B cell (primary cell): ENCODE measurements at regions not wholly inside any gene's neighbourhood (a gene's known extent, or its start where the extent isn't known, plus 50 kb on each side); places are given as distances from the start of the nearest gene placed in this dataset.

Source experiments
- ATAC-seq: fragments of 200-7000 bp; cut with Tn5 transposase; one replicate; pipeline ENCODE4 v1.10.0; 2021; ENCODE audit warnings: low read depth, mild to moderate bottlenecking, moderate number of reproducible peaks, moderate library complexity
- CTCF ChIA-PET: fragments of 350-600 bp; sonication (Branson Sonifier 250); formaldehyde crosslinking; loops from one replicate; lab custom pipeline; 2021; ENCODE audit warnings: antibody characterized with exemption, inconsistent platforms; lab: Charles Lee
- POLR2A ChIA-PET: fragments of 350-600 bp; sonication (Branson Sonifier 250); formaldehyde crosslinking; loops from one replicate; lab custom pipeline; 2021; ENCODE audit warnings: antibody characterized with exemption; lab: Charles Lee
- DNase-seq: peaks from one replicate; pipeline ENCODE4 v3.0.0; 2013
- H2AFZ ChIP-seq: 2 replicates; pipeline ENCODE4 v1.6.1; 2012; ENCODE audit warnings: mild to moderate bottlenecking, low read depth, low read length; ENCODE audit not compliant: insufficient read depth, poor library complexity, severe bottlenecking
- H3K27ac ChIP-seq, 2 donors: 1 replicate in 1 of 2; 2 replicates in 1 of 2; pipeline ENCODE4 v1.5.1; 2012 to 2013; ENCODE audit warnings: low read length in 2 of 2, mild to moderate bottlenecking in 2 of 2, moderate library complexity in 1 of 2
- H3K27me3 ChIP-seq, 4 experiments: fragments of 200-600 bp in 1 of 4; sonication (generic) in 1 of 4; replicated peaks in 1 of 4; 1 replicate in 2 of 4; 2 replicates in 2 of 4; pipeline versions ENCODE4 v1.6.1 to v1.7.0; 2013 to 2016; ENCODE audit warnings: low read length in 3 of 4, mild to moderate bottlenecking in 2 of 4, mixed read lengths in 1 of 4, moderate library complexity in 1 of 4; ENCODE audit not compliant: insufficient read depth in 4 of 4, control insufficient read depth in 3 of 4; ENCODE audit errors: control extremely low read depth in 1 of 4
- H3K36me3 ChIP-seq, 2 experiments: replicated peaks in 1 of 2; 1 replicate in 1 of 2; 2 replicates in 1 of 2; pipeline versions ENCODE4 v1.6.1 to v1.7.1; 2013; ENCODE audit warnings: low read length in 1 of 2; ENCODE audit not compliant: insufficient read depth in 2 of 2, control insufficient read depth in 1 of 2; ENCODE audit errors: control extremely low read depth in 1 of 2, extremely low read depth in 1 of 2
- H3K4me1 ChIP-seq, 2 donors: fragments of 200-600 bp in 1 of 2; sonication (generic) in 1 of 2; 1 replicate in 1 of 2; 2 replicates in 1 of 2; pipeline versions ENCODE4 v1.5.1 to v1.6.1; 2013 to 2017; ENCODE audit warnings: low read length in 2 of 2; ENCODE audit not compliant: control insufficient read depth in 2 of 2, insufficient read depth in 2 of 2
- H3K4me2 ChIP-seq: replicated peaks from 2 replicates; pipeline ENCODE3; 2012; ENCODE audit warnings: mild to moderate bottlenecking, low read depth, low read length; ENCODE audit not compliant: poor library complexity, severe bottlenecking
- H3K4me3 ChIP-seq, 5 experiments: fragments of 200-600 bp in 1 of 5; sonication (generic) in 1 of 5; 1 replicate in 3 of 5; 2 replicates in 2 of 5; pipeline versions ENCODE4 v1.5.1 to v1.7.0; 2011 to 2016; ENCODE audit warnings: low read length in 4 of 5, mild to moderate bottlenecking in 4 of 5, low read depth in 2 of 5, control low read depth in 1 of 5, moderate library complexity in 1 of 5; ENCODE audit not compliant: insufficient read depth in 1 of 5; ENCODE audit errors: control extremely low read depth in 1 of 5, extremely low read depth in 1 of 5
- H3K79me2 ChIP-seq: fragments of 200-600 bp; sonication (generic); one replicate; pipeline ENCODE4 v1.6.0; 2016; ENCODE audit warnings: low read length; ENCODE audit not compliant: control insufficient read depth, insufficient read depth
- H3K9ac ChIP-seq: fragments of 200-600 bp; sonication (generic); 2 replicates; pipeline ENCODE4 v1.6.1; 2017; ENCODE audit warnings: mild to moderate bottlenecking, low read length, moderate library complexity
- H3K9me3 ChIP-seq, 3 donors: one replicate each; pipeline versions ENCODE4 v1.6.1 to v1.7.1; 2013; ENCODE audit warnings: low read length in 2 of 3; ENCODE audit not compliant: control insufficient read depth in 2 of 3, insufficient read depth in 1 of 3; ENCODE audit errors: control extremely low read depth in 1 of 3
- H4K20me1 ChIP-seq: 2 replicates; pipeline ENCODE4 v1.6.0; 2012; ENCODE audit warnings: mild to moderate bottlenecking, low read length; ENCODE audit not compliant: insufficient read depth, control insufficient read depth, poor library complexity, severe bottlenecking
- H3K27ac Mint-ChIP-seq: one replicate; pipeline ENCODE4 v1.8.0; 2021; ENCODE audit warnings: mixed read lengths
- H3K27me3 Mint-ChIP-seq: one replicate; pipeline ENCODE4 v1.8.0; 2021; ENCODE audit warnings: mixed read lengths
- H3K4me1 Mint-ChIP-seq: one replicate; pipeline ENCODE4 v1.8.0; 2021; ENCODE audit warnings: mixed read lengths
- H3K4me3 Mint-ChIP-seq: one replicate; pipeline ENCODE4 v1.8.0; 2021; ENCODE audit warnings: mixed read lengths
- H3K9me3 Mint-ChIP-seq: one replicate; pipeline ENCODE4 v1.8.0; 2022; ENCODE audit warnings: mixed read lengths; ENCODE audit not compliant: insufficient read depth
- EZH2 ChIP-seq: IDR thresholded peaks from 2 replicates; pipeline ENCODE4 v1.6.1; 2012; ENCODE audit warnings: borderline replicate concordance, low read depth, mild to moderate bottlenecking, moderate library complexity, low read length; ENCODE audit not compliant: insufficient read depth, poor library complexity, severe bottlenecking
- WGBS: methylation state at CpG from one replicate; pipeline ENCODE4 v1.1.5; 2013; ENCODE audit warnings: missing lambda C conversion rate; ENCODE audit not compliant: insufficient coverage; 5-methylcytosine and 5-hydroxymethylcytosine counted together
- intact Hi-C: fragments of 100-400 bp; cut with micrococcal nuclease; formaldehyde crosslinking; loops from one replicate; pipeline ENCODE4 v1.10.0; 2022
- TF ChIP-seq, protein P1 (sequence below): fragments of 200-600 bp; IDR thresholded peaks from one replicate; pipeline ENCODE4 v1.8.0; 2022; ENCODE audit warnings: antibody characterized with exemption, mild to moderate bottlenecking

DNA sequence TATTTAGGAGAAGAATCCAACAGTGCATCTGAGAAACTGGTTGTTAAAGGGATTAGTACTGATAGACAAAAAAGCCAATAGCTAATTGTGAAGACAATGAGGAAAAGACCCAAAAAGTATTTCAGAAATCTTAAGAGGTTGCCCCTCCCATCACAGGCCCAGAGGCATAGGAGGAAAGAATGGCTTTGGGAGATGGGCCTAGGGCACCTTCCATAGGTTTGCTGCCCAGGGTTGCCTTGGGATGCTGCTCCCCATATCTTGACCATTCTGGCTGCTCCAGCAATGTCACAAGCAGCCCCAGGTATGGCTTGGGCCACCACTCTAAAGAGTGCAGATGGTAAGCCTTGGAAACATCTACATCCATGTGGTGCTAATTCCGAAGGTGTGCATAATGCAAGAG is 68.7 kb upstream of the CD5L start:
- ATAC-seq (no peak), DNase-seq (no peak)
- Histone ChIP-seq H3K79me2 (no peaks in the 10 kb centered on the region), H3K36me3 (no peaks in the 10 kb centered on the region), H3K4me3 (no peak overlapping the region), H3K27ac (no peak overlapping the region), H4K20me1 (no peaks in the 10 kb centered on the region), H3K9ac (no peak overlapping the region), H3K4me2 (no peak overlapping the region), H3K27me3 (peaks cover 0 to 3% (median 1%) of the 10 kb centered on the region in 4 experiments), H2AFZ (no peak overlapping the region), H3K9me3 (peaks cover 4 to 12% (median 12%) of the 10 kb centered on the region in 3 donors), H3K4me1 (no peaks in the 10 kb centered on the region)
- Mint-ChIP-seq H3K4me1 (no peaks in the 10 kb centered on the region), H3K4me3 (no peak overlapping the region), H3K27ac (no peak overlapping the region), H3K9me3 (peaks cover 9% of the 10 kb centered on the region), H3K27me3 (peaks cover 9% of the 10 kb centered on the region)
- WGBS = 91% methylated on average over 1 of the region's 1 CpG
- TF ChIP-seq, protein P1, sequence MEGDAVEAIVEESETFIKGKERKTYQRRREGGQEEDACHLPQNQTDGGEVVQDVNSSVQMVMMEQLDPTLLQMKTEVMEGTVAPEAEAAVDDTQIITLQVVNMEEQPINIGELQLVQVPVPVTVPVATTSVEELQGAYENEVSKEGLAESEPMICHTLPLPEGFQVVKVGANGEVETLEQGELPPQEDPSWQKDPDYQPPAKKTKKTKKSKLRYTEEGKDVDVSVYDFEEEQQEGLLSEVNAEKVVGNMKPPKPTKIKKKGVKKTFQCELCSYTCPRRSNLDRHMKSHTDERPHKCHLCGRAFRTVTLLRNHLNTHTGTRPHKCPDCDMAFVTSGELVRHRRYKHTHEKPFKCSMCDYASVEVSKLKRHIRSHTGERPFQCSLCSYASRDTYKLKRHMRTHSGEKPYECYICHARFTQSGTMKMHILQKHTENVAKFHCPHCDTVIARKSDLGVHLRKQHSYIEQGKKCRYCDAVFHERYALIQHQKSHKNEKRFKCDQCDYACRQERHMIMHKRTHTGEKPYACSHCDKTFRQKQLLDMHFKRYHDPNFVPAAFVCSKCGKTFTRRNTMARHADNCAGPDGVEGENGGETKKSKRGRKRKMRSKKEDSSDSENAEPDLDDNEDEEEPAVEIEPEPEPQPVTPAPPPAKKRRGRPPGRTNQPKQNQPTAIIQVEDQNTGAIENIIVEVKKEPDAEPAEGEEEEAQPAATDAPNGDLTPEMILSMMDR = no peak
- no peak for TF ChIP-seq EZH2
- ChIA-PET CTCF (interaction anchor here (1.3 kb wide), 1 partner anchor 215 kb away, joined by 3 read pairs; no protein-coding TSS in a partner anchor), POLR2A (no interaction called here)
- intact Hi-C loops = no loop called here

DNA sequence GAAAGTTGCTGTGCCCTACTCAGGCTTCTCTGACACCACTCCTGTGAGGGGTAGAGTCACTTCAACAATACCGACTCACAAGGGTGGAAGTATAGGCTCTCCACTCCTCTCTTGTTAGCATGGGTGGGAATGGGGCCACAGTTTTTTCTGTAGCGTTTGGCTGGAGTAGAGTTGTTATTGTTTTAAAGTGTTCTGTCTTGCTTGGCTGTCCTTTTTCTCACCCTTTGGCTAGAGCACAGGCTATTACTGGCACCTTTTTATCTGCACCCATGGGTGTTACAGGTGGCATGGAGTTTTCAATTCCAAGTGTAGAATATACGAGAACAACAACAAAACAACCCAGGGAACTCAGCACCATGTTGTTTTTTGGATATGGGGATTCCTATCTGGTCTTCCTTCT is 74.3 kb upstream of the CD5L start:
- Histone ChIP-seq H3K27ac (no peak overlapping the region), H2AFZ (no peak overlapping the region), H3K9ac (no peak overlapping the region), H3K79me2 (no peaks in the 10 kb centered on the region), H3K27me3 (peaks cover 0 to 2% (median under 1%) of the 10 kb centered on the region in 4 experiments), H3K36me3 (no peaks in the 10 kb centered on the region), H3K4me1 (peaks cover 4 to 5% of the 10 kb centered on the region in 2 donors), H4K20me1 (no peaks in the 10 kb centered on the region), H3K9me3 (peaks cover 0 to 5% (median 1%) of the 10 kb centered on the region in 3 donors), H3K4me3 (no peak overlapping the region), H3K4me2 (no peak overlapping the region)
- no peak overlapping the region for H3K27ac Mint-ChIP-seq
- POLR2A ChIA-PET = no interaction called here
- DNase-seq (no peak), ATAC-seq (no peak)
- intact Hi-C loops = no loop called here
- no CpG with 5 or more reads among the region's 3 CpGs for WGBS
- H3K27me3 Mint-ChIP-seq = peaks cover 9% of the 10 kb centered on the region
- no peaks in the 10 kb centered on the region for H3K9me3 Mint-ChIP-seq
- CTCF ChIA-PET = no interaction called here
- peaks cover 4% of the 10 kb centered on the region for H3K4me1 Mint-ChIP-seq
- TF ChIP-seq, protein P1 = no peak
- no peak for TF ChIP-seq EZH2
- no peak overlapping the region for H3K4me3 Mint-ChIP-seq
